Smooth muscle cell (in vitro differentiated cells): ENCODE measurements at regions not wholly inside any gene's neighbourhood (a gene's known extent, or its start where the extent isn't known, plus 50 kb on each side); places are given as distances from the start of the nearest gene placed in this dataset.

Experiments
- DNase-seq: peaks from one replicate; lab custom pipeline; 2025; ENCODE audit not compliant: unreplicated experiment; lab: John Stamatoyannopoulos, UW
- H2AFZ ChIP-seq: fragments of 200-600 bp; sonication (generic); 2 replicates; pipeline ENCODE4 v1.6.0; 2016; ENCODE audit warnings: antibody characterized with exemption, low read depth, mild to moderate bottlenecking
- H3F3A ChIP-seq: fragments of 200-600 bp; sonication (generic); 2 replicates; pipeline ENCODE4 v1.6.0; 2017; ENCODE audit warnings: antibody characterized with exemption, low read depth
- H3K27ac ChIP-seq: fragments of 200-600 bp; sonication (generic); 2 replicates; pipeline ENCODE4 v1.5.1; 2016; ENCODE audit warnings: low read depth, mild to moderate bottlenecking
- H3K27me3 ChIP-seq: fragments of 200-600 bp; sonication (generic); 2 replicates; pipeline ENCODE4 v1.6.1; 2016; ENCODE audit warnings: low read depth, mild to moderate bottlenecking
- H3K36me3 ChIP-seq: fragments of 200-600 bp; sonication (generic); 2 replicates; pipeline ENCODE4 v1.5.1; 2016; ENCODE audit warnings: low read depth
- H3K4me1 ChIP-seq: fragments of 200-600 bp; sonication (generic); 2 replicates; pipeline ENCODE4 v1.5.1; 2016; ENCODE audit warnings: low read depth
- H3K4me2 ChIP-seq: fragments of 200-600 bp; sonication (generic); 2 replicates; pipeline ENCODE4 v1.6.0; 2016; ENCODE audit warnings: mild to moderate bottlenecking
- H3K4me3 ChIP-seq: fragments of 200-600 bp; sonication (generic); 2 replicates; pipeline ENCODE4 v1.5.1; 2016; ENCODE audit warnings: mild to moderate bottlenecking
- H3K79me2 ChIP-seq: fragments of 200-600 bp; sonication (generic); 2 replicates; pipeline ENCODE4 v1.6.0; 2016; ENCODE audit warnings: low read depth, mild to moderate bottlenecking
- H3K9ac ChIP-seq: fragments of 200-600 bp; sonication (generic); 2 replicates; pipeline ENCODE4 v1.6.0; 2016; ENCODE audit warnings: low read depth
- H3K9me3 ChIP-seq: fragments of 200-600 bp; sonication (generic); replicated peaks from 2 replicates; pipeline ENCODE4 v1.5.1; 2016; ENCODE audit warnings: low read depth
- H4K20me1 ChIP-seq: fragments of 200-600 bp; sonication (generic); 2 replicates; pipeline ENCODE4 v1.6.0; 2016; ENCODE audit warnings: low read depth
- WGBS: methylation state at CpG from one replicate; pipeline ENCODE4 v1.1.7; 2016; ENCODE audit warnings: low lambda C conversion rate; 5-methylcytosine and 5-hydroxymethylcytosine counted together
- TF ChIP-seq, protein P1 (sequence below): fragments of 200-600 bp; sonication (generic); IDR thresholded peaks from 2 replicates; pipeline ENCODE4 v1.5.1; 2017; ENCODE audit warnings: borderline replicate concordance, mild to moderate bottlenecking, antibody characterized with exemption; ENCODE audit not compliant: insufficient read depth, poor library complexity, severe bottlenecking

DNA sequence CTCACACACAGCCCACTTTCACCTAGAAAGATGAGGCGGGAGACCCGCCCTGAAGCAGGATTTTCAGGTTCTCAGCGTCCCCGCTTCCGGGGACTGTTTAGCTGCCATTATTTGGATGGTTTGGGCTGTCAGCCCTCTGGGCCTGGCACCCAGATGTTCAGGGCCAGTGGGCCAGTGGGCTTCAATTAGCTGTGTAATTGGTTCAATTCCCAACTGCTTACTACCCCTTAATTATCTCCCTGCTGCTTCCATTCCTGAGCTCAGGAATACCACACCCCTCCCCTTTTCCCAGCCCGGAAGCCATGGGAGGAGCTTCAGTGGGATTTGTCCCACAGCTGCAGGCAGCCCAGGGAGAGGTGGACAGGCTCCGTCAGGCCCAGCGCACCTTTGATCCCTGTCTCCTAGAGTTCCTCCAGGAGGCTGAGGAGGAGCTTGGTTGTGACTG, 114.1 kb upstream of the MYCN start:
- Histone ChIP-seq H3K36me3 (no peaks in the 10 kb centered on the region), H3F3A (no peaks in the 10 kb centered on the region), H3K4me1 (peaks cover 13% of the 10 kb centered on the region), H3K9ac (no peak overlapping the region), H4K20me1 (no peaks in the 10 kb centered on the region), H3K79me2 (no peaks in the 10 kb centered on the region), H2AFZ (peak overlapping the region; percentile 69), H3K27me3 (no peaks in the 10 kb centered on the region), H3K4me3 (no peak overlapping the region), H3K27ac (no peak overlapping the region), H3K9me3 (no peaks in the 10 kb centered on the region), H3K4me2 (peak overlapping the region; percentile 54)
- DNase-seq: no peak
- TF ChIP-seq, protein P1, sequence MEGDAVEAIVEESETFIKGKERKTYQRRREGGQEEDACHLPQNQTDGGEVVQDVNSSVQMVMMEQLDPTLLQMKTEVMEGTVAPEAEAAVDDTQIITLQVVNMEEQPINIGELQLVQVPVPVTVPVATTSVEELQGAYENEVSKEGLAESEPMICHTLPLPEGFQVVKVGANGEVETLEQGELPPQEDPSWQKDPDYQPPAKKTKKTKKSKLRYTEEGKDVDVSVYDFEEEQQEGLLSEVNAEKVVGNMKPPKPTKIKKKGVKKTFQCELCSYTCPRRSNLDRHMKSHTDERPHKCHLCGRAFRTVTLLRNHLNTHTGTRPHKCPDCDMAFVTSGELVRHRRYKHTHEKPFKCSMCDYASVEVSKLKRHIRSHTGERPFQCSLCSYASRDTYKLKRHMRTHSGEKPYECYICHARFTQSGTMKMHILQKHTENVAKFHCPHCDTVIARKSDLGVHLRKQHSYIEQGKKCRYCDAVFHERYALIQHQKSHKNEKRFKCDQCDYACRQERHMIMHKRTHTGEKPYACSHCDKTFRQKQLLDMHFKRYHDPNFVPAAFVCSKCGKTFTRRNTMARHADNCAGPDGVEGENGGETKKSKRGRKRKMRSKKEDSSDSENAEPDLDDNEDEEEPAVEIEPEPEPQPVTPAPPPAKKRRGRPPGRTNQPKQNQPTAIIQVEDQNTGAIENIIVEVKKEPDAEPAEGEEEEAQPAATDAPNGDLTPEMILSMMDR: no peak
- 57% methylated on average over 8 of the region's 8 CpGs for WGBS

DNA sequence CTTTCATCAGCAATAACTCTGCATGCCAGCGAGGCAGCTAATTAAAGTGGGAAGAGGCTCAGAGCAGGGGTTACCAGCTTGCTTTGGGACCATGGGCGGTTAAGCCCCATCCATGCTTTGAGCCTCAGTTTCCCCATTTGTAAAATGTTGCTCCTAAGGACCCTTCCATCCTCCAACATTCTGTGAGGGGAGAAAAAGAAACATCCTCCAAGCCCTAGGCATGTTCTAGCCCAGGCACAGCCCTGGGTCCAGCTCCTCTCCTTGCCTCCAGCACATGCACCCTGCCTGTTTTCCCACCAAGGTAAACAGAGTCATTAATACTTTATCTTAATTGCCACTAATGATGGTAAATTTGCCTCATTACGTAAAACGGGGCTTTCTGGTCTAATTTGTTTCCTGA, 113.3 kb upstream of the MYCN start:
- no peaks in the 10 kb centered on the region for H3K9me3 ChIP-seq
- H3F3A ChIP-seq: no peaks in the 10 kb centered on the region
- no peak overlapping the region for H3K27ac ChIP-seq
- H3K36me3 ChIP-seq: no peaks in the 10 kb centered on the region
- no peaks in the 10 kb centered on the region for H3K79me2 ChIP-seq
- H3K4me2 ChIP-seq: no peak overlapping the region
- 81% methylated on average over 4 of the region's 4 CpGs for WGBS
- H2AFZ ChIP-seq: no peak overlapping the region
- DNase-seq: no peak
- H3K27me3 ChIP-seq: no peaks in the 10 kb centered on the region
- H4K20me1 ChIP-seq: no peaks in the 10 kb centered on the region
- TF ChIP-seq, protein P1: no peak
- no peak overlapping the region for H3K4me3 ChIP-seq
- H3K9ac ChIP-seq: no peak overlapping the region
- peaks cover 13% of the 10 kb centered on the region for H3K4me1 ChIP-seq

DNA sequence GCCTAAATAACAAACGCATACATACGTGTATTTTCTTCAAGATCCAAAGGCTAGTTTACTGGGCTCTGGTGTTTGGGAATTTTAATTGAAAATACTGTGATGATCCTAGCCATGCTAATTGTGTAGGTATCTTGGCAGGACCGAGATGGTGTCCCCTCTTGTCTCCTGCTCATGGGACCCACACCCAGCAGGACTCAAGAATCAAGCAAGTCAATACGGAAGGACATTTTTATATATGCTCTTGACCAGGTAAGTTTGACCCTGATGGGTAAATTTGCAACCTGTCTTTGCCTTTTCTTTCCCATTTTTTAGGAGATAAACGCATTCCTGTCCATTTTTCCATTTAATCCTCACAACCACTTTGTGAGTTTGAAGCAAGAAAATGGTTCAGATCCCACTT, 111.8 kb upstream of the MYCN start:
- Histone ChIP-seq H4K20me1 (no peaks in the 10 kb centered on the region), H3K27ac (no peak overlapping the region), H2AFZ (no peak overlapping the region), H3K27me3 (no peaks in the 10 kb centered on the region), H3K4me1 (peaks cover 13% of the 10 kb centered on the region), H3K4me2 (no peak overlapping the region), H3K9me3 (no peaks in the 10 kb centered on the region), H3F3A (no peaks in the 10 kb centered on the region), H3K9ac (no peak overlapping the region), H3K36me3 (no peaks in the 10 kb centered on the region), H3K4me3 (no peak overlapping the region), H3K79me2 (no peaks in the 10 kb centered on the region)
- DNase-seq: no peak
- WGBS: 94% methylated on average over 5 of the region's 5 CpGs
- TF ChIP-seq, protein P1: no peak

DNA sequence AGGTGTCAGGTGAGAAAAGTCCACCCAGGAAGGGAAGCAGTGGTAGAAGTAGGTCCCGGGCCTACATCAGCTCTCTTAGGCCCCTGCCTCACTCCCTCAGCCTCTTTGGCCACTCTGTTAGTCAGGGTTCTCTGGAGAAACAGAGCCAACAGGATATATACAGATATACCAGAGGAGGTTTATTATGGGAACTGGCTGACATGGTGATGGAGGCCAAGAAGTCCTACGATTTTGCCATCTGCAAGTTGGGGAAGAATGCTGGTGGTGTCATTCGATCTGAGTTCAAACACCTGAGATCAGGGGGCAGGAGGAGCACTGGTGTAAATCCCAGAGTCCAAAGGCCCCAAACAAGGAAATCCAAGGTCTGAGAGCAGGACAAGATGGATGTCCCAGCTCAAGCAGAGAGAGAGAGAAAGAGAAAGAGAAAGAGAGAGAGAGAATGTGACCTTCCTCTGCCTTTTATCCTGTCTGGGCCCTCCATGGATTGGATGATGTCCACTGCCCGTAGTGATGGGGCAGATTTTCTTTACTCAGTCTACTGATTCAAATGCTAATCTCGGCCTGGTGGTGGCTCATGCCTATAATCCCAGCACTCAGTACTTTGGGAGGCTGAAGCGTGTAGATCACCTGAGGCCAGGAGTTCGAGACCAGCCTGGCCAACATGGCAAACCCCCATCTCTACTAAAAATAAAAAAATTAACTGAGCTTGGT, 111.1 kb upstream of the MYCN start:
- Histone ChIP-seq H3K9ac (no peak overlapping the region), H3K4me1 (peaks cover 13% of the 10 kb centered on the region), H3K4me2 (no peak overlapping the region), H3K4me3 (no peak overlapping the region), H2AFZ (no peak overlapping the region), H4K20me1 (no peaks in the 10 kb centered on the region), H3K9me3 (no peaks in the 10 kb centered on the region), H3F3A (no peaks in the 10 kb centered on the region), H3K79me2 (no peaks in the 10 kb centered on the region), H3K36me3 (no peaks in the 10 kb centered on the region), H3K27me3 (no peaks in the 10 kb centered on the region), H3K27ac (no peak overlapping the region)
- no peak for DNase-seq
- TF ChIP-seq, protein P1: no peak
- WGBS: 94% methylated on average over 7 of the region's 7 CpGs
